Type B pancreatic cell (in vitro differentiated cells): ENCODE measurements at regions not wholly inside any gene's neighbourhood (a gene's known extent, or its start where the extent isn't known, plus 50 kb on each side); places are given as distances from the start of the nearest gene placed in this dataset.

Source experiments
- DNase-seq: peaks from one replicate; pipeline ENCODE4 v3.0.0; 2021; ENCODE audit warnings: mixed read lengths; ENCODE audit not compliant: unreplicated experiment; ENCODE audit errors: extremely low spot score
- H3K27ac Mint-ChIP-seq: 2 replicates; pipeline ENCODE4 v1.8.0; 2021; ENCODE audit warnings: mild to moderate bottlenecking, mixed read lengths
- H3K27me3 Mint-ChIP-seq: 2 replicates; pipeline ENCODE4 v1.8.0; 2021; ENCODE audit warnings: mixed read lengths
- H3K36me3 Mint-ChIP-seq: 2 replicates; pipeline ENCODE4 v1.8.0; 2021; ENCODE audit warnings: mixed read lengths
- H3K4me1 Mint-ChIP-seq: one replicate; pipeline ENCODE4 v1.8.0; 2021; ENCODE audit warnings: mixed read lengths; ENCODE audit not compliant: unreplicated experiment
- H3K4me3 Mint-ChIP-seq: 2 replicates; pipeline ENCODE4 v1.8.0; 2021; ENCODE audit warnings: mild to moderate bottlenecking, mixed read lengths
- H3K9me3 Mint-ChIP-seq: 2 replicates; pipeline ENCODE4 v1.8.0; 2021; ENCODE audit warnings: mixed read lengths
- TF ChIP-seq, protein P1 (sequence below): fragments of 200-600 bp; sonication (generic); conservative IDR thresholded peaks from 2 replicates; pipeline ENCODE4 v1.5.0; 2021; ENCODE audit warnings: antibody characterized with exemption, mild to moderate bottlenecking

DNA sequence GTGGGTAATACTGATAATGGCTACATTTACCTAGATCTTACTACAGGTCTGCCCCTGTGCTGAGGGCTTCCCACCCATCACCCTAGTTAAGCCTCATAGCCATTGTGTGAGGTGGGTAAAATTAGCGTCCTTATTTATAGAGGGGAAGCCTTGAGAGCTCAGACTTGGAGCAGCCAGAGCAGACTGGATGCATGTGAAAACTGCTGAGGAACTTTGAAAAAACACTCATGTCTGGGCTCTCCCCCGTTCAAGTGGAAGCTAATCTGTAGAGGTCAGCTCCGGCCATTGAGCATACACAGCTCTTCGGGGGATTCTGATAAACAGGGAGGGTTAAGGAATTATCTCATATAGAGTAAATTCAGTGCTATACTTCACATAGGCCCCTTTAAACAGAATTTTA lies 389.7 kb downstream of the RPS6KC1 start:
- H3K9me3 Mint-ChIP-seq, result peaks cover 6% of the 10 kb centered on the region
- no peak overlapping the region for H3K27ac Mint-ChIP-seq
- H3K4me1 Mint-ChIP-seq, result no peaks in the 10 kb centered on the region
- TF ChIP-seq, protein P1, sequence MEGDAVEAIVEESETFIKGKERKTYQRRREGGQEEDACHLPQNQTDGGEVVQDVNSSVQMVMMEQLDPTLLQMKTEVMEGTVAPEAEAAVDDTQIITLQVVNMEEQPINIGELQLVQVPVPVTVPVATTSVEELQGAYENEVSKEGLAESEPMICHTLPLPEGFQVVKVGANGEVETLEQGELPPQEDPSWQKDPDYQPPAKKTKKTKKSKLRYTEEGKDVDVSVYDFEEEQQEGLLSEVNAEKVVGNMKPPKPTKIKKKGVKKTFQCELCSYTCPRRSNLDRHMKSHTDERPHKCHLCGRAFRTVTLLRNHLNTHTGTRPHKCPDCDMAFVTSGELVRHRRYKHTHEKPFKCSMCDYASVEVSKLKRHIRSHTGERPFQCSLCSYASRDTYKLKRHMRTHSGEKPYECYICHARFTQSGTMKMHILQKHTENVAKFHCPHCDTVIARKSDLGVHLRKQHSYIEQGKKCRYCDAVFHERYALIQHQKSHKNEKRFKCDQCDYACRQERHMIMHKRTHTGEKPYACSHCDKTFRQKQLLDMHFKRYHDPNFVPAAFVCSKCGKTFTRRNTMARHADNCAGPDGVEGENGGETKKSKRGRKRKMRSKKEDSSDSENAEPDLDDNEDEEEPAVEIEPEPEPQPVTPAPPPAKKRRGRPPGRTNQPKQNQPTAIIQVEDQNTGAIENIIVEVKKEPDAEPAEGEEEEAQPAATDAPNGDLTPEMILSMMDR, result no peak
- no peaks in the 10 kb centered on the region for H3K36me3 Mint-ChIP-seq
- DNase-seq, result no peak
- no peaks in the 10 kb centered on the region for H3K27me3 Mint-ChIP-seq
- no peak overlapping the region for H3K4me3 Mint-ChIP-seq

DNA sequence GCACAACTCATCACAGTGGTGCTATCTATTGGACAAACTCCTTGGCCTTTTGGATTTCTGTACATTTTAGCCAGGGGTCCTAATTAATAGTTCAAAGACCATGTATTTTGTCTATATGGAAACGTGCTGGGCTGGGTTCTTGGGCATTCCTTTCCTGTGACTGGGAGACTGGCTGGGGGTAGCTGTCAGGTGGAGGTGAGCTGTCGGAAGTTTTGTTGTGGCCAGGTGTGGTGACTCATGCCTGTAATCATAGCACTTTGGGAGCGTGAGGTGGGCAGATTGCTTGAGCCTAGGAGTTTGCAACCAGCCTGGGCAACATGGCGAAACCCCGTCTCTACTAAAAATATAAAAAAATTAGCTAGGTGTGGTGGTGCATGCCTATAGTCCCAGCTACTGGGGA lies 392.4 kb downstream of the RPS6KC1 start:
- H3K4me3 Mint-ChIP-seq, result no peak overlapping the region
- H3K36me3 Mint-ChIP-seq, result no peaks in the 10 kb centered on the region
- H3K4me1 Mint-ChIP-seq, result no peaks in the 10 kb centered on the region
- TF ChIP-seq, protein P1, result no peak
- H3K27ac Mint-ChIP-seq, result no peak overlapping the region
- no peaks in the 10 kb centered on the region for H3K27me3 Mint-ChIP-seq
- DNase-seq, result no peak
- peaks cover 6% of the 10 kb centered on the region for H3K9me3 Mint-ChIP-seq

- Mint-ChIP-seq H3K27me3 (no peaks in the 10 kb centered on the region), H3K4me3 (no peak overlapping the region), H3K36me3 (no peaks in the 10 kb centered on the region), H3K4me1 (no peaks in the 10 kb centered on the region), H3K27ac (no peak overlapping the region), H3K9me3 (peaks cover 4% of the 10 kb centered on the region)
- TF ChIP-seq, protein P1, result no peak
- no peak for DNase-seq
Measured at GRCh38 chr1:213444224-213444623, 393.2 kb downstream of the RPS6KC1 start.

DNA sequence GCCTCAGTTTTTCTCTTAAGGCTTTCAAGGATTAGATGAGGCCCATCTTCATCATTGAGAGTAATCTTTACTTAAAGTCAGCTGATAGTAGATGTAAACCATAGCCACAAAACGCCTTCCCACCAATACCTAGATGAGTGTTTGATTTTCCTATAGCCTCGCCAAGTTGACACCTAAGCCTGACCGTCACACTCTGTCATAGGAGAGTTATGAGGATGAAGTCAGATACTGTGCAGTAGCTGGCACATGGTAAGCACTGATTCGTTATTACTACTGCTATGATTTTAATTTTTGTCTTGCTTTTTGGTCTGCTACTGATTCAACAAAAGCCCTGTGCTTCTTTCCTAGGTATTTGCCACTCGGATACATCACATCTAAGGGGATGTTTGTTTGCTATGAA lies 395.5 kb downstream of the RPS6KC1 start:
- H3K4me1 Mint-ChIP-seq, result no peaks in the 10 kb centered on the region
- H3K27ac Mint-ChIP-seq, result no peak overlapping the region
- H3K36me3 Mint-ChIP-seq, result no peaks in the 10 kb centered on the region
- H3K27me3 Mint-ChIP-seq, result no peaks in the 10 kb centered on the region
- no peaks in the 10 kb centered on the region for H3K9me3 Mint-ChIP-seq
- H3K4me3 Mint-ChIP-seq, result no peak overlapping the region
- TF ChIP-seq, protein P1, result no peak
- DNase-seq, result no peak

DNA sequence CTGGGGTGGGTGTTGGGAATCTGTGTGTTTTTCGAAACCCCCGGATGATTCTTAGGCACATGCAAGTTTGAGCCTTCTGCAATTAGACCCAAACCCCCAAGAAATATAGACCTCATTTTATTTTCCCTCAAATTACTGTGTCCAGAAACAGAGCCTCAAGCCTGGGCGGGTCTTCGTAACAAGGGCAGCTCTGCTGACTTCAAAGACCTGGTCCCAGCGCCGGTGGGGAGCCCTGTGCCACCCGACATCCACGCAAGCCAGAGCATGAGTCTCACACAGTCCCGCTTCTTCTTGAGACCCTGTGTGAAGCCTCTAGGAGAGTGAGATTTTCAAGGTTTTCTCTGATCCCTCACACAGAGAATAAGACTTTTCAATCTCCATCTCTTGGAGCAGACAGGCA lies 397.3 kb downstream of the RPS6KC1 start:
- H3K4me1 Mint-ChIP-seq, result no peaks in the 10 kb centered on the region
- H3K4me3 Mint-ChIP-seq, result no peak overlapping the region
- H3K27me3 Mint-ChIP-seq, result no peaks in the 10 kb centered on the region
- TF ChIP-seq, protein P1, result no peak
- DNase-seq, result no peak
- H3K36me3 Mint-ChIP-seq, result no peaks in the 10 kb centered on the region
- H3K27ac Mint-ChIP-seq, result no peak overlapping the region
- H3K9me3 Mint-ChIP-seq, result no peaks in the 10 kb centered on the region

DNA sequence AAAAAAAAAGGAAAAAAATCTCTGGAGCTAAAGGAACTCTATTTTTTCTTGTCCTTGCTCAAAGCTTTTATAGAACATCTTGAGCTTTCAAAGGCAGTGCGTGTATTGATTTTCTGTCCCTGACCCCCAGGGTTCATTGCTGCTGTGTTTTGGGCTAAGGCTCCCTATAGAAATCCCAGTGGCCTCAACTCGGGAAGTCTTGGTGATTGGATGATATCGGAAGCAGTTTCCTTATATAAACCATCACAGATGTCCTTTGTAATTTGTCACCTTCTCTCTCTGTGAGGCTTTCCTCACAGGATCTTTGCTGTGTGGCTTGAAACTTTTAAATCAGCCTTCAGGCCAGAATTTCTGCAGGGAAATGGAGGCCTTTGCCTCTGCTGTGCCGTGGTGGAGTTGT lies 397.7 kb downstream of the RPS6KC1 start:
- Mint-ChIP-seq H3K27me3 (no peaks in the 10 kb centered on the region), H3K4me3 (no peak overlapping the region), H3K27ac (no peak overlapping the region), H3K4me1 (no peaks in the 10 kb centered on the region), H3K9me3 (no peaks in the 10 kb centered on the region), H3K36me3 (no peaks in the 10 kb centered on the region)
- TF ChIP-seq, protein P1, result no peak
- DNase-seq, result no peak
